Right lobe of liver (tissue), 4 donors: ENCODE measurements at regions not wholly inside any gene's neighbourhood (a gene's known extent, or its start where the extent isn't known, plus 50 kb on each side); places are given as distances from the start of the nearest gene placed in this dataset.

Source experiments
- POLR2A ChIP-seq: fragments of 450-650 bp; IDR thresholded peaks from one replicate; pipeline ENCODE4 v1.6.1; 2017; ENCODE audit warnings: antibody characterized with exemption, mild to moderate bottlenecking
- TF ChIP-seq, protein P1 (sequence below), 4 donors: fragments of 200-600 bp in 3 of 4; fragments of 450-650 bp in 1 of 4; IDR thresholded peaks; one replicate each; pipeline versions ENCODE4 v1.5.1 to v1.8.0; 2016 to 2022; ENCODE audit warnings: antibody characterized with exemption in 4 of 4, mild to moderate bottlenecking in 2 of 4
- donor health status: DM: no; HTN: no; CAD: no.
- donor health status: DM: no; HTN: no; CAD: no.
- donor health status: DM: no; HTN: yes; CAD: no.

- TF ChIP-seq, protein P1, sequence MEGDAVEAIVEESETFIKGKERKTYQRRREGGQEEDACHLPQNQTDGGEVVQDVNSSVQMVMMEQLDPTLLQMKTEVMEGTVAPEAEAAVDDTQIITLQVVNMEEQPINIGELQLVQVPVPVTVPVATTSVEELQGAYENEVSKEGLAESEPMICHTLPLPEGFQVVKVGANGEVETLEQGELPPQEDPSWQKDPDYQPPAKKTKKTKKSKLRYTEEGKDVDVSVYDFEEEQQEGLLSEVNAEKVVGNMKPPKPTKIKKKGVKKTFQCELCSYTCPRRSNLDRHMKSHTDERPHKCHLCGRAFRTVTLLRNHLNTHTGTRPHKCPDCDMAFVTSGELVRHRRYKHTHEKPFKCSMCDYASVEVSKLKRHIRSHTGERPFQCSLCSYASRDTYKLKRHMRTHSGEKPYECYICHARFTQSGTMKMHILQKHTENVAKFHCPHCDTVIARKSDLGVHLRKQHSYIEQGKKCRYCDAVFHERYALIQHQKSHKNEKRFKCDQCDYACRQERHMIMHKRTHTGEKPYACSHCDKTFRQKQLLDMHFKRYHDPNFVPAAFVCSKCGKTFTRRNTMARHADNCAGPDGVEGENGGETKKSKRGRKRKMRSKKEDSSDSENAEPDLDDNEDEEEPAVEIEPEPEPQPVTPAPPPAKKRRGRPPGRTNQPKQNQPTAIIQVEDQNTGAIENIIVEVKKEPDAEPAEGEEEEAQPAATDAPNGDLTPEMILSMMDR (IDR thresholded peaks at IDR 0.05), result no peak
- TF ChIP-seq POLR2A, result no peak
These were observed 292.2 kb downstream of the FRK start for GRCh38 chr6:115768500-115768899.
